ENCODE measurements at regions not wholly inside any gene's neighbourhood (a gene's known extent, or its start where the extent isn't known, plus 50 kb on each side); places are given as distances from the start of the nearest gene placed in this dataset.

GRCh38 chr16:79407461-79408135 is 192.9 kb downstream of the MAF start:
- WGBS, result 82% methylated on average over 15 of the region's 15 CpGs

GRCh38 chr16:79407005-79407404 is 193.5 kb downstream of the MAF start:
- DNase-seq (ENCODE audit: low spot score), result no peak
- H3K27me3 ChIP-seq (ENCODE audit: control insufficient read depth in 4 of 4, insufficient read depth in 4 of 4, low read length in 3 of 4), result no peaks in the 10 kb centered on the region
- 93% methylated on average over 12 of the region's 12 CpGs for WGBS
- no peak overlapping the region for H3K9ac ChIP-seq (ENCODE audit: low read depth in 1 of 2, low read length in 2 of 2)
- no peak overlapping the region for H3K27ac ChIP-seq (ENCODE audit: low read depth in 1 of 2, low read length in 2 of 2)
- TF ChIP-seq RAD21 (IDR thresholded peaks at IDR 0.05), result no peak
- no peak for TF ChIP-seq REST (IDR thresholded peaks at IDR 0.05)
- TF ChIP-seq NR2F2 (IDR thresholded peaks at IDR 0.05), result no peak
- TF ChIP-seq FOXA2 (IDR thresholded peaks at IDR 0.05), result no peak
- H3K9me3 ChIP-seq (ENCODE audit: control insufficient read depth in 4 of 4, low read length in 3 of 4), result peaks cover 0 to 7% (median 3%) of the 10 kb centered on the region in 4 donors
- H3K36me3 ChIP-seq (ENCODE audit: control insufficient read depth in 4 of 4, insufficient read depth in 3 of 4, low read depth in 1 of 4, low read length in 3 of 4), result no peaks in the 10 kb centered on the region
- H3K4me1 ChIP-seq (ENCODE audit: control insufficient read depth in 4 of 4, insufficient read depth in 4 of 4, low read length in 3 of 4), result no peaks in the 10 kb centered on the region
- H3K4me3 ChIP-seq (ENCODE audit: low read depth in 1 of 3, low read length in 3 of 3), result no peak overlapping the region

More at GRCh38 chr16:79407461-79408135, 192.9 kb downstream of the MAF start:
- Histone ChIP-seq H3K9ac (ENCODE audit: low read depth in 1 of 2, low read length in 2 of 2) (no peak overlapping the region), H3K27me3 (ENCODE audit: control insufficient read depth in 4 of 4, insufficient read depth in 4 of 4, low read length in 3 of 4) (no peaks in the 10 kb centered on the region), H3K4me3 (ENCODE audit: low read depth in 1 of 3, low read length in 3 of 3) (no peak overlapping the region), H3K27ac (ENCODE audit: low read depth in 1 of 2, low read length in 2 of 2) (no peak overlapping the region), H3K36me3 (ENCODE audit: control insufficient read depth in 4 of 4, insufficient read depth in 3 of 4, low read depth in 1 of 4, low read length in 3 of 4) (no peaks in the 10 kb centered on the region), H3K4me1 (ENCODE audit: control insufficient read depth in 4 of 4, insufficient read depth in 4 of 4, low read length in 3 of 4) (no peaks in the 10 kb centered on the region), H3K9me3 (ENCODE audit: control insufficient read depth in 4 of 4, low read length in 3 of 4) (peaks cover 0 to 7% (median 3%) of the 10 kb centered on the region in 4 donors)
- DNase-seq (ENCODE audit: low spot score), result no peak
- TF ChIP-seq HNF4A (conservative IDR thresholded peaks at IDR 0.05) (no peak), NR2F2 (IDR thresholded peaks at IDR 0.05) (no peak)

GRCh38 chr16:79404571-79404970 is 196.0 kb downstream of the MAF start:
- no peak overlapping the region for H3K9ac ChIP-seq (ENCODE audit: low read depth in 1 of 2, low read length in 2 of 2)
- no peak for TF ChIP-seq SP1 (IDR thresholded peaks at IDR 0.05)
- no peak for TF ChIP-seq NR2F2 (IDR thresholded peaks at IDR 0.05)
- no peak for TF ChIP-seq FOXA2 (IDR thresholded peaks at IDR 0.05)
- no peak for TF ChIP-seq ATF3 (IDR thresholded peaks at IDR 0.05)
- no peak for TF ChIP-seq YY1 (IDR thresholded peaks at IDR 0.05)
- TF ChIP-seq CTCF (IDR thresholded peaks at IDR 0.05; ENCODE audit: low read depth, low read length, missing input control), result no peak
- no peak for TF ChIP-seq TAF1 (conservative IDR thresholded peaks at IDR 0.05)
- TF ChIP-seq ZBTB33 (IDR thresholded peaks at IDR 0.05), result no peak
- TF ChIP-seq HNF4G (IDR thresholded peaks at IDR 0.05), result no peak
- TF ChIP-seq JUND (IDR thresholded peaks at IDR 0.05), result no peak
- no peak for TF ChIP-seq EGR1 (IDR thresholded peaks at IDR 0.05; ENCODE audit: low read depth in 2 of 2)
- no peak for TF ChIP-seq RAD21 (IDR thresholded peaks at IDR 0.05)
- TF ChIP-seq FOXA1 (IDR thresholded peaks at IDR 0.05), result no peak
- no peak for TF ChIP-seq HNF4A (conservative IDR thresholded peaks at IDR 0.05)
- no peak for TF ChIP-seq RXRA (IDR thresholded peaks at IDR 0.05)
- H3K27me3 ChIP-seq (ENCODE audit: control insufficient read depth in 4 of 4, insufficient read depth in 4 of 4, low read length in 3 of 4), result no peaks in the 10 kb centered on the region
- no peak overlapping the region for H3K4me3 ChIP-seq (ENCODE audit: low read depth in 1 of 3, low read length in 3 of 3)
- 89% methylated on average over 7 of the region's 7 CpGs for WGBS
- no peak overlapping the region for H3K27ac ChIP-seq (ENCODE audit: low read depth in 1 of 2, low read length in 2 of 2)
- DNase-seq (ENCODE audit: low spot score), result no peak
- no peaks in the 10 kb centered on the region for H3K4me1 ChIP-seq (ENCODE audit: control insufficient read depth in 4 of 4, insufficient read depth in 4 of 4, low read length in 3 of 4)
- no peaks in the 10 kb centered on the region for H3K36me3 ChIP-seq (ENCODE audit: control insufficient read depth in 4 of 4, insufficient read depth in 3 of 4, low read depth in 1 of 4, low read length in 3 of 4)
- H3K9me3 ChIP-seq (ENCODE audit: control insufficient read depth in 4 of 4, low read length in 3 of 4), result peaks cover 0 to 7% (median 3%) of the 10 kb centered on the region in 4 donors
